Large intestine (tissue), 3 donors: ENCODE measurements at regions not wholly inside any gene's neighbourhood (a gene's known extent, or its start where the extent isn't known, plus 50 kb on each side); places are given as distances from the start of the nearest gene placed in this dataset.

Source experiments
- DNase-seq, 2 donors: peaks; one replicate each; pipeline versions ENCODE4 v3.0.0 to v3.0.0-alpha.2; 2013
- H3K27ac ChIP-seq: one replicate; pipeline ENCODE4 v1.5.1; 2013; ENCODE audit warnings: low read length
- H3K27me3 ChIP-seq: 2 replicates; pipeline ENCODE4 v1.6.1; 2013; ENCODE audit warnings: low read length; ENCODE audit not compliant: control insufficient read depth, insufficient read depth
- H3K36me3 ChIP-seq: 2 replicates; pipeline ENCODE4 v1.6.1; 2013; ENCODE audit warnings: low read length; ENCODE audit not compliant: control insufficient read depth, insufficient read depth
- H3K4me1 ChIP-seq: one replicate; pipeline ENCODE4 v1.6.1; 2013; ENCODE audit warnings: low read length; ENCODE audit not compliant: control insufficient read depth, insufficient read depth
- H3K4me3 ChIP-seq: one replicate; pipeline ENCODE4 v1.5.1; 2013; ENCODE audit warnings: low read length
- H3K9me3 ChIP-seq: one replicate; pipeline ENCODE4 v1.6.1; 2013; ENCODE audit warnings: mild to moderate bottlenecking, low read depth, low read length, moderate library complexity; ENCODE audit not compliant: control insufficient read depth
- WGBS: methylation state at CpG from one replicate; pipeline ENCODE4 v1.1.5; 2013; ENCODE audit warnings: low lambda C conversion rate; ENCODE audit not compliant: insufficient coverage; 5-methylcytosine and 5-hydroxymethylcytosine counted together

DNA sequence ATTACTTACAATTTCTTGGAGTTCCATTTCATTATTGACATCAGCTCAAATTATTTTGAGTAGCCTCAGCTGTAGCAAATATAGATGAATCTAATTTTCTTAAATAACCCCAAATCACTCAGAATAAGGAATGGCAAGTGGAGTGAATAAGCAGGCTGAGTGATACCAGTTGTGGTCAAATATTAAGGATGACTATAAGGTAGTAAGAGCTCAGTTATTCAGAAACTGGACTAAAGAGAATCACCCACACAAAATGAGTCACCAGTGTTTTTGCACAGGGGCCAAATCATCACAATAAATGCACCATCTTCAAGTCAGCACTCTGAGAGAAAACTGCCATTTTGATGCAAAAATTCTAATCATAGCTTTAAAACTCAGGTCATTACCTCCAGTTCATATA is 128.9 kb upstream of the TARS1 start:
- Histone ChIP-seq H3K4me3 (no peak overlapping the region), H3K4me1 (peaks cover 19% of the 10 kb centered on the region), H3K36me3 (no peaks in the 10 kb centered on the region), H3K9me3 (no peaks in the 10 kb centered on the region), H3K27me3 (no peaks in the 10 kb centered on the region), H3K27ac (no peak overlapping the region)
- DNase-seq, result no peak

DNA sequence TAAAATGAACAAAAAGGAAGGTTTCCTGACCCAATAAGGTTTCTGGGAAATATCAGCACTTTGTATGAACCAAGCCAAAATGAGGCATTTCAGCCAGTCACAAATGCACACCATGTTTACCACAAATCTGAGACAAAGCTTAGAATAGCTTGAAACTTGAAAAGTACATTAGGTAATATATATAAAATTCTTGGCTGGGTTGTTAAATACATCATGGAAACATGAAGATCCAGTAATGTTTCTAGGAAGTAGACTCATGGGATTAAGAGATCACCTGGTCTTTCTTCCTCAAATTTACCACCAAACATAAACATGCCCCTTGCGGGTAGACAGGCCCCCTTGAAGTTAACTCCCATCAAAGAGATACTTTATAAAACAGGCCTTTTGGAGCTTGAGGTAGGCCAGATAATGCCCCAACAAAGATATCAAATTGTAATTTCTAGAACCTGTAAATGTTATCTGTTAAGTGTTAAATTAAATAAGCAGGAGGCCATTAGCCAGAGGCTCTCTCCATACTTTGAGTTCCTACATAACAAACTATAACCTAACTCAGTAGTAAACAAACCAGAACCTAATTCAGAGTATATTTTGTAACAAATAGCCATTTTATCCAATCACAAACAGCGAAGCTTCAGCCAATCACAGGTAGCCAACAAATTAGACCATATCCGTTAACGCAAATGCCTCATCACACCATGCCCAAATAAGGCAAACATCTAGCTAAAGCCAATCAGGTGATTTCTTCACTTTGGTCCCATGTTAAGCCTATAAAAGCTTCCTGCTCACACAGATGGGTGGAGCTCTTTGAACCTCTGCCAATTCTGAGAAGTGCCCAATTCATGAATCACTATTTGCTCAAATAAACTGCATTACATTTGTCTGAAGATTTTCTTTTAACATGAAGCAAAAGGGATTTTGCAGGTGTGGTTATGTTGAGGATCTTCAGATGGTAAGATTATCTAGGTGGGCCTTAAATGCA is 127.9 kb upstream of the TARS1 start:
- Histone ChIP-seq H3K9me3 (no peaks in the 10 kb centered on the region), H3K4me1 (peaks cover 17% of the 10 kb centered on the region), H3K27ac (no peak overlapping the region), H3K36me3 (no peaks in the 10 kb centered on the region), H3K4me3 (no peak overlapping the region), H3K27me3 (no peaks in the 10 kb centered on the region)
- no CpG with 5 or more reads among the region's 4 CpGs for WGBS
- DNase-seq, result no peak

DNA sequence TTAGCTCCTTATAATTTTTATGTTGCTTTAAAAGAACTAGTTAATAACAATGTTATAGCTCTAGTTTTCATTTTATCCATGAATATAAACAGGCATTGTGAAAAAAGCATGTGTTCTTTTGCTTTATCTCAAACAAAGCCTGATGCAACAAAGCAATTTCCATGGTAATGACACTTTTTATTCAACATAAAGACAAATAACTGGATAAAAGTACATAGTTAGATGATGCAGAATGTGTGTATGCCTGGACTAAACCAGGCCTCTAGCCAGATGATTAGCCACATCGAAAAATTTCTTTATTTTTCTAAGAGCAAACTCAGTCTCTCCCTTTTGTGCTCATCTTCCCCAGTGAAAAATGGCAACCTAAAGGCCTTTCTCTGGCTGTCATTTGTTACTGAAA is 125.6 kb upstream of the TARS1 start:
- no peaks in the 10 kb centered on the region for H3K4me1 ChIP-seq

DNA sequence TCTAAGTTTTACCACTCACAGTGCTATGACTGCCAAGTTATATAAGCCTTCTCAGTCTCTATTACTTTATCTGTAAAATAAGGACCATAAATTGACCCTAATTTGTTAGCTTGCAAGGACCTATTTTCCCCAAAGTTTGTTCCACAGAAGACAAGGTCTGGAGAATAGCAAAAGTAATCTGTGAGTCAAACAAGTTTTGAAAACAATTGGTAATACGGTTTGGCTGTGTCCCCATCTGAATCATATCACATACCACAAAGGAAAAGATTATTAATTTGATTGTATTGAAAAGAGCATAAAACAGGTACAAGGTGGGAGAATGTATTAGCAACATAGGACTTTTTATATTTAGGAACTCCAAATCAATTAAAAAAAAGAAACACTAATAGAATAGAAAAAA is 124.0 kb upstream of the TARS1 start:
- H3K36me3 ChIP-seq, result no peaks in the 10 kb centered on the region
- H3K27me3 ChIP-seq, result no peaks in the 10 kb centered on the region
- no peak for DNase-seq
- no peak overlapping the region for H3K4me3 ChIP-seq
- H3K27ac ChIP-seq, result no peak overlapping the region
- WGBS, result 80% methylated on average over 1 of the region's 1 CpG
- no peaks in the 10 kb centered on the region for H3K9me3 ChIP-seq
- H3K4me1 ChIP-seq, result no peaks in the 10 kb centered on the region

More for the DNA sequence above, 125.6 kb upstream of the TARS1 start:
- H3K36me3 ChIP-seq, result no peaks in the 10 kb centered on the region
- H3K27ac ChIP-seq, result no peak overlapping the region
- no peak for DNase-seq
- H3K27me3 ChIP-seq, result no peaks in the 10 kb centered on the region
- H3K4me3 ChIP-seq, result no peak overlapping the region
- H3K9me3 ChIP-seq, result no peaks in the 10 kb centered on the region
- WGBS, result 80% methylated on average over 1 of the region's 1 CpG

DNA sequence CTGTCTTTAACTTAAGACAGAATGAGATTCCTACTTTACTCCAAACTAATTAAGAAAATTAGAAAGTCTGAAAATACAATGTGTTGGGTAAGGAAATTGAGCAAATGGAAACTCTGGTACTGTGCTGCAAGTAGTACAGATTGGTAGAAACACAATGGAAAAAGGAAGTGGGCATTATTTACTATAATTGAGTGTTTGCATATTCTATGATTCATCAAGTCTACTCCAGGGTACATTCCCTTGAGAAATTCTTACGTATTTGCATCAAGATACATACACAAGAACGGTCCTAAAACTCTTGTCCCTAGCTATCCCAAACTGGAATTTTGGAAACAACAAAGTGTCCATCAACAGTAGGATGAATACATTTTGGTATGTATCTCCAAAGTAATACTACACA is 123.5 kb upstream of the TARS1 start:
- no peaks in the 10 kb centered on the region for H3K36me3 ChIP-seq

DNA sequence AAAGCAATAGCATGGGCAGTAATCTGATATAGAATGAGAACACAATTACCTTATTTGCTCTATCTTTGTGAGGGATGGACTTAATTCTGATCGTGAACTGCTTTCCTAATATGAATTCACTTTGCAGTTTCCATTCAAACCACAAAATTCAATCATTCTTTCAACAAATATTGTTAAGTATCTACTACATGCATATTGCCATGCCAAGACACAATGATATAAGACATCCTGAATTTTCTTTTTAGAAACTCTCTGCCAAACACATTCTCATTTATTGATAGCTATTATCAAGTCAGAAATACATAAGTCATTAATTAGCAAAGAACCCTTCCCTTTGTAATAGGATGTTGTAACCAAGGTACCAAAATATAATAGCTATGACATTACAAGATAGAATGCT is 121.6 kb upstream of the TARS1 start:
- Histone ChIP-seq H3K36me3 (no peaks in the 10 kb centered on the region), H3K27me3 (no peaks in the 10 kb centered on the region), H3K4me1 (no peaks in the 10 kb centered on the region), H3K9me3 (no peaks in the 10 kb centered on the region), H3K4me3 (no peak overlapping the region), H3K27ac (no peak overlapping the region)
- 83% methylated on average over 1 of the region's 1 CpG for WGBS
- DNase-seq, result no peak

More for the DNA sequence above, 123.5 kb upstream of the TARS1 start:
- H3K27me3 ChIP-seq, result no peaks in the 10 kb centered on the region
- no peak overlapping the region for H3K4me3 ChIP-seq
- 80% methylated on average over 1 of the region's 2 CpGs for WGBS
- no peak for DNase-seq
- H3K27ac ChIP-seq, result no peak overlapping the region
- no peaks in the 10 kb centered on the region for H3K4me1 ChIP-seq
- H3K9me3 ChIP-seq, result no peaks in the 10 kb centered on the region

DNA sequence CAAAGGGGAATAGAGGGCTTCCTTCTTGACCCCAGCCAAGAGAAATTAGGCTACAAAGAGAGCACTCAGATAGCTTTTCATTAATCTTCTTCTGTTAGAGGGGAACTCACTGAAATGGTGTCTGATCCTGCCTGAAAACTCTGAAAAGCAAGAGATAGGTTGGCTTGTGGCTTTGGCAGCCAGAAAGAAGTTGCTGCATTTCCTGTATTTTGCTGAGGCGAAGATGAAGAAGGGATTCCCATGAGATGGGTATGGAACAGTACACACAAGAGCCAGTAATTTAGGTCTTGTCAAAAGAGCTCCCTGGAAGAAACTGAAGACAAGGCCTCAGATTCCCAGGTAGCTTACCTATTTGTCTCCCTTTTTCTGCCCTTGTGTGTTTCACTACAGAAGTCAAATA is 120.9 kb upstream of the TARS1 start:
- Histone ChIP-seq H3K9me3 (no peaks in the 10 kb centered on the region), H3K36me3 (no peaks in the 10 kb centered on the region), H3K4me1 (no peaks in the 10 kb centered on the region), H3K27me3 (no peaks in the 10 kb centered on the region), H3K27ac (no peak overlapping the region), H3K4me3 (no peak overlapping the region)
- no CpG with 5 or more reads among the region's 1 CpG for WGBS
- no peak for DNase-seq

DNA sequence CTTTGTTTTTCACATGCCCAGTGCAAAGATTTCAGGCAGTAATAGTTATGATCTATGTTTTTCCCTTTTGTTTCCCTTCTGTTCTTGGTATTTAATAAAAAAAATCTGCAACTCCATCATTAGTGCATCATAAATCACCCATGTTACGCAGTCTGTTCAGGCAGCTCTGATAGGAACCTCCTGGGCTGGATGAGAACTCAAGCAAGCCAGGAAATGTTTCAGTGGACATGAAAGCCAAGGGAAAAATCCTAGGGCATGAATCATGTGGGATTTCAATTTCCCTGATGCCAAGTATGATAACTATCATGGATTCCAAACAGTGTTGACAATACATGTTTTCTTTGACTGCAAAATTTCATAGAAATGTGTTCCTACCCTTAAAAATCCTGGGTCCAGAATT is 119.7 kb upstream of the TARS1 start:
- no peak for DNase-seq
- Histone ChIP-seq H3K9me3 (no peaks in the 10 kb centered on the region), H3K36me3 (no peaks in the 10 kb centered on the region), H3K4me1 (no peaks in the 10 kb centered on the region), H3K27me3 (no peaks in the 10 kb centered on the region), H3K4me3 (no peak overlapping the region), H3K27ac (no peak overlapping the region)
- WGBS, result 43% methylated on average over 1 of the region's 1 CpG

DNA sequence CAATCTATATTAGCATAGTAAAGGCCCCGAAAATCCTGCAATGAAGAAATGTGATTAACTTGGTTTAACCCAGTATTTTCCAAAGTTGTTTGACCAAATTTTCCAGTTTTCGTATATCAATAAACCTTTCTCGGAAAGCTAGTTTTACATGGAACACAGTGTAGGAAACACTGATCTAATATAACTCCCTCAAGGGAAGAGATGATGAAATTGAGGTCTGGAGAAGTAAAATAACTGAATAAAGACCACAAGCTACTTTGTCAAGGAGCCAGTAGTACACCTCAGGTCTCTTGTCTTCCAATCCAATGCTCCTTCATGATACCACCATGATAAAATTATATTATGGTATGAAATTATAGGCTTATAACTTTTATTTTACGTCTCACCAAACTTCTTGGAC is 118.1 kb upstream of the TARS1 start:
- H3K9me3 ChIP-seq, result no peaks in the 10 kb centered on the region
- H3K4me1 ChIP-seq, result no peaks in the 10 kb centered on the region
- WGBS, result 94% methylated on average over 3 of the region's 4 CpGs
- DNase-seq, result no peak
- H3K27ac ChIP-seq, result no peak overlapping the region
- no peak overlapping the region for H3K4me3 ChIP-seq
- no peaks in the 10 kb centered on the region for H3K36me3 ChIP-seq
- no peaks in the 10 kb centered on the region for H3K27me3 ChIP-seq

DNA sequence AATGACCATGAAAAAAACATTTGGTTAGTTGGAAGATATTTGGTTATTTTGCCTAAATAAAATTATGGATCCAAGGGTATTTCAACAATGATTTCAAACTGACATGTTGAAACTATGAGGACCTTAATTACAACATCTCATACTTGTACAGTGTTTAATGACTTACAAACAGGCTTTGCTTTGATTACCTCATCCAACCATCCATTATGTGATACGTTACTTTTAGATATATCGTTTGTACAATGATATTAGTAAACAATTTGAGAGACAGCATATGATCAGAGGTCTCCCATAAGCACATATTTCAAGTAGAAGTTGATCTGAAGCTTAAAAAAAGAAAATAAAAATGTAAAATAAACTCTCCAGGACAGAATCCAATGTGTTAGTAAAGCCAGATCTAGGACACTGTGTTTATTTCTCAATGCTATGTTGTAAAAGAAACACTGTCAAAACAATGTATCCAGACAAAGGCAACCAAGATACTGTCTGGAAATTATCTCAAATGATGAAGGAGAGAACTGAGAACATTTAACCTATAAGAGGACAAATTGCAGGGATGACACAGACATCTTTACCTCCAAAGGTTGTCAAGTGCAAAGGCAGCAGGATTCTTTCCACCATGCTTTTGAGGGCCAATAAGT is 116.0 kb upstream of the TARS1 start:
- 100% methylated on average over 1 of the region's 2 CpGs for whole genome bisulfite sequencing
- H3K27me3 ChIP-seq, result no peaks in the 10 kb centered on the region
- no peak overlapping the region for H3K27ac ChIP-seq
- no peaks in the 10 kb centered on the region for H3K9me3 ChIP-seq
- no peaks in the 10 kb centered on the region for H3K36me3 ChIP-seq
- DNase-seq, result no peak
- no peak overlapping the region for H3K4me3 ChIP-seq
- H3K4me1 ChIP-seq, result no peaks in the 10 kb centered on the region
